ENCODE measurements at regions not wholly inside any gene's neighbourhood (a gene's known extent, or its start where the extent isn't known, plus 50 kb on each side); places are given as distances from the start of the nearest gene placed in this dataset.

GRCh38 chr6:91042656-91043055 is 455.8 kb upstream of the MAP3K7 start:
- no peaks in the 10 kb centered on the region for H3K36me3 ChIP-seq
- H3K9me3 ChIP-seq = no peaks in the 10 kb centered on the region
- no peak for TF ChIP-seq CTCF (IDR thresholded peaks at IDR 0.05)
- H3K4me3 ChIP-seq = no peak overlapping the region
- H3K27ac ChIP-seq = no peak overlapping the region
- no peaks in the 10 kb centered on the region for H3K27me3 ChIP-seq (replicated peaks; ENCODE audit: insufficient read depth)
- H3K4me1 ChIP-seq (ENCODE audit: control insufficient read depth in 1 of 2, low read depth in 2 of 2) = no peaks in the 10 kb centered on the region
- no peak for DNase-seq (ENCODE audit: low spot score)
- no peak for ATAC-seq (ENCODE audit: insufficient number of reproducible peaks, low FRiP score, low read depth)

GRCh38 chr6:91033964-91034363 is 447.1 kb upstream of the MAP3K7 start:
- no peaks in the 10 kb centered on the region for H3K4me1 ChIP-seq (ENCODE audit: control insufficient read depth in 1 of 2, low read depth in 2 of 2)
- no peak for ATAC-seq (ENCODE audit: insufficient number of reproducible peaks, low FRiP score, low read depth)
- no peak for TF ChIP-seq CTCF (IDR thresholded peaks at IDR 0.05)
- H3K4me3 ChIP-seq = no peak overlapping the region
- no peak overlapping the region for H3K27ac ChIP-seq
- no peak for DNase-seq (ENCODE audit: low spot score)
- no peaks in the 10 kb centered on the region for H3K36me3 ChIP-seq
- H3K9me3 ChIP-seq = no peaks in the 10 kb centered on the region
- H3K27me3 ChIP-seq (replicated peaks; ENCODE audit: insufficient read depth) = no peaks in the 10 kb centered on the region

GRCh38 chr6:91031581-91031980 is 444.7 kb upstream of the MAP3K7 start:
- H3K27ac ChIP-seq = no peak overlapping the region
- ATAC-seq (ENCODE audit: insufficient number of reproducible peaks, low FRiP score, low read depth) (no peak), DNase-seq (ENCODE audit: low spot score) (no peak)
- TF ChIP-seq CTCF (IDR thresholded peaks at IDR 0.05) = no peak
- no peaks in the 10 kb centered on the region for H3K9me3 ChIP-seq
- no peaks in the 10 kb centered on the region for H3K4me1 ChIP-seq (ENCODE audit: control insufficient read depth in 1 of 2, low read depth in 2 of 2)
- H3K27me3 ChIP-seq (replicated peaks; ENCODE audit: insufficient read depth) = no peaks in the 10 kb centered on the region
- H3K36me3 ChIP-seq = no peaks in the 10 kb centered on the region
- H3K4me3 ChIP-seq = no peak overlapping the region

- no peaks in the 10 kb centered on the region for H3K4me1 ChIP-seq (ENCODE audit: control insufficient read depth in 1 of 2, low read depth in 2 of 2)
- ATAC-seq (ENCODE audit: insufficient number of reproducible peaks, low FRiP score, low read depth) (no peak), DNase-seq (ENCODE audit: low spot score) (no peak)
- H3K36me3 ChIP-seq = no peaks in the 10 kb centered on the region
- no peaks in the 10 kb centered on the region for H3K27me3 ChIP-seq (replicated peaks; ENCODE audit: insufficient read depth)
- no peak overlapping the region for H3K4me3 ChIP-seq
- no peak for TF ChIP-seq CTCF (IDR thresholded peaks at IDR 0.05)
- H3K9me3 ChIP-seq = no peaks in the 10 kb centered on the region
- no peak overlapping the region for H3K27ac ChIP-seq
Observed at GRCh38 chr6:91029211-91029610, 442.3 kb upstream of the MAP3K7 start.

GRCh38 chr6:91023529-91023928 is 436.7 kb upstream of the MAP3K7 start:
- Histone ChIP-seq H3K4me1 (ENCODE audit: control insufficient read depth in 1 of 2, low read depth in 2 of 2) (no peaks in the 10 kb centered on the region), H3K4me3 (no peak overlapping the region), H3K9me3 (no peaks in the 10 kb centered on the region), H3K27ac (no peak overlapping the region), H3K36me3 (no peaks in the 10 kb centered on the region), H3K27me3 (replicated peaks; ENCODE audit: insufficient read depth) (no peaks in the 10 kb centered on the region)
- no peak for ATAC-seq (ENCODE audit: insufficient number of reproducible peaks, low FRiP score, low read depth)
- no peak for TF ChIP-seq CTCF (IDR thresholded peaks at IDR 0.05)
- DNase-seq (ENCODE audit: low spot score) = no peak

Data from thoracic aorta (tissue), 2 donors.